Esophagus squamous epithelium (tissue), 4 donors: ENCODE measurements at regions not wholly inside any gene's neighbourhood (a gene's known extent, or its start where the extent isn't known, plus 50 kb on each side); places are given as distances from the start of the nearest gene placed in this dataset.

Source experiments
- CTCF ChIP-seq, 6 experiments: fragments of 450-650 bp in 4 of 6; fragments of 200-600 bp in 2 of 6; sonication (generic) in 2 of 6; IDR thresholded peaks; one replicate each; pipeline ENCODE4 v1.5.1; 2016 to 2019; ENCODE audit warnings: antibody characterized with exemption in 6 of 6, mild to moderate bottlenecking in 4 of 6, moderate library complexity in 4 of 6
- POLR2A ChIP-seq, 4 donors: fragments of 450-650 bp; IDR thresholded peaks; one replicate each; pipeline ENCODE4 v1.6.1; 2017; ENCODE audit warnings: antibody characterized with exemption in 4 of 4, mild to moderate bottlenecking in 4 of 4, moderate library complexity in 3 of 4

GRCh38 chr2:187686416-187687024, 132.3 kb upstream of the TFPI start:
- TF ChIP-seq CTCF (IDR thresholded peaks at IDR 0.05) (no peak), POLR2A (IDR thresholded peaks at IDR 0.05) (no peak)
